GM18867 (cell line): ENCODE measurements at regions not wholly inside any gene's neighbourhood (a gene's known extent, or its start where the extent isn't known, plus 50 kb on each side); places are given as distances from the start of the nearest gene placed in this dataset.
"Not testable (repeated sequence)": the region's sequence is repeated elsewhere in the genome, so short reads cannot be mapped to it uniquely, and the experiment has no call there.

Experiments
- ATAC-seq: cut with Tn5 transposase; IDR thresholded peaks from one replicate; pipeline ENCODE4 v1.9.1; 2021; ENCODE audit warnings: mild to moderate bottlenecking, moderate library complexity; ENCODE audit not compliant: unreplicated experiment

- ATAC-seq = not testable (repeated sequence)
Measured at GRCh38 chr5:25238720-25239119, 593.9 kb upstream of the CDH10 start.

- ATAC-seq = no peak
Measured at GRCh38 chr5:25224316-25224982, 579.7 kb upstream of the CDH10 start.

GRCh38 chr5:25199902-25200301 is 555.1 kb upstream of the CDH10 start:
- not testable (repeated sequence) for ATAC-seq

- ATAC-seq = peak; percentile 80
Measured at GRCh38 chr5:25190521-25191000, 545.8 kb upstream of the CDH10 start.

- ATAC-seq = no peak
Measured at GRCh38 chr5:25181249-25181648, 536.5 kb upstream of the CDH10 start.

- ATAC-seq = not testable (repeated sequence)
Measured at GRCh38 chr5:25162616-25163015, 517.8 kb upstream of the CDH10 start.

- ATAC-seq = no peak
Measured at GRCh38 chr5:25160891-25161290, 516.1 kb upstream of the CDH10 start.

- no peak for ATAC-seq
Measured at GRCh38 chr5:25150819-25151218, 506.0 kb upstream of the CDH10 start.

- no peak for ATAC-seq
Measured at GRCh38 chr5:25128606-25129005, 483.8 kb upstream of the CDH10 start.

- ATAC-seq = peak; percentile 48
Measured at GRCh38 chr5:25119650-25120049, 474.9 kb upstream of the CDH10 start.

GRCh38 chr5:25107853-25108252 is 463.1 kb upstream of the CDH10 start:
- ATAC-seq = no peak

GRCh38 chr5:25099538-25099937 is 454.8 kb upstream of the CDH10 start:
- ATAC-seq = no peak

- ATAC-seq = no peak
Measured at GRCh38 chr5:25095261-25095660, 450.5 kb upstream of the CDH10 start.

GRCh38 chr5:25094219-25094618 is 449.4 kb upstream of the CDH10 start:
- ATAC-seq = no peak

- no peak for ATAC-seq
Measured at GRCh38 chr5:25091921-25092320, 447.1 kb upstream of the CDH10 start.

GRCh38 chr5:25090854-25091253 is 446.1 kb upstream of the CDH10 start:
- ATAC-seq = no peak

- ATAC-seq = no peak
Measured at GRCh38 chr5:25090275-25090674, 445.5 kb upstream of the CDH10 start.

GRCh38 chr5:25088689-25089088 is 443.9 kb upstream of the CDH10 start:
- not testable (repeated sequence) for ATAC-seq

GRCh38 chr5:25083261-25083660 is 438.5 kb upstream of the CDH10 start:
- ATAC-seq = not testable (repeated sequence)

- no peak for ATAC-seq
Measured at GRCh38 chr5:25066239-25066638, 421.5 kb upstream of the CDH10 start.

GRCh38 chr5:25064306-25064705 is 419.5 kb upstream of the CDH10 start:
- ATAC-seq = no peak

GRCh38 chr5:25060575-25060974 is 415.8 kb upstream of the CDH10 start:
- ATAC-seq = no peak

- no peak for ATAC-seq
Measured at GRCh38 chr5:25056836-25057235, 412.1 kb upstream of the CDH10 start.
